ENCODE measurements at regions not wholly inside any gene's neighbourhood (a gene's known extent, or its start where the extent isn't known, plus 50 kb on each side); places are given as distances from the start of the nearest gene placed in this dataset.

DNA sequence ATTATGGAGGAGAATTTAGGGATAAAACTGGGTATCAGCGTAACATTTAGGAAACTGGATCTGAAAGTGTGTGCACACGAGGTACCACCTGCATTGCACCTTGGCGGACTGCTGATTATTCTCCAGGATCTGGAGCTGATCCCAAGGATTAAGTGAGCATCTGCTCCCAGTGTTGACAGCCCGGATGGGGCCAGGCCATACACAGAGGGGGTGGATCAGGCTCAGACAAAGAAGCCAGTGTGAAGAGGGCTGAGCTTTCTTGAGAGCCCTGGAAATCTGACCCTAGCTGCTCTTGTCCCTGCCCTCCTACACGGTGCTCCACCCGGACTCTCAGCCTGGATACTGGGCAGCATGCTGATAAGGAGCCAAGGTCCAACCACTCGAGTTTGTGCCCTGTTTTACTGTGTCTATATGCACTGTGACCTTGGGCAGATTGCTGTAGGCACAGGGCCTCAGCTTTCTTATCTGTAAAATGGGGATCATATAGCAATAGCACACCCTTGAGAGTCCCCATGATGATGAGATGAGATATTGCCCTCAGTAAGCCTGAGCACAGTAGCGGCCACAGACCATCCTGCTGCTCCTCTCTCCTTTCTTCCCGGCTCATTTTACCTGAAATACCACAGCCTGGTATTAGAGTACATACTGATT, 396.8 kb upstream of the CELF4 start (continued):
- TF ChIP-seq YY1 (IDR thresholded peaks at IDR 0.05) (no peak), GABPA (IDR thresholded peaks at IDR 0.05 in 1 of 2, conservative IDR thresholded peaks at IDR 0.05 in 1 of 2) (no peak)
- TF ChIP-seq, protein P1, sequence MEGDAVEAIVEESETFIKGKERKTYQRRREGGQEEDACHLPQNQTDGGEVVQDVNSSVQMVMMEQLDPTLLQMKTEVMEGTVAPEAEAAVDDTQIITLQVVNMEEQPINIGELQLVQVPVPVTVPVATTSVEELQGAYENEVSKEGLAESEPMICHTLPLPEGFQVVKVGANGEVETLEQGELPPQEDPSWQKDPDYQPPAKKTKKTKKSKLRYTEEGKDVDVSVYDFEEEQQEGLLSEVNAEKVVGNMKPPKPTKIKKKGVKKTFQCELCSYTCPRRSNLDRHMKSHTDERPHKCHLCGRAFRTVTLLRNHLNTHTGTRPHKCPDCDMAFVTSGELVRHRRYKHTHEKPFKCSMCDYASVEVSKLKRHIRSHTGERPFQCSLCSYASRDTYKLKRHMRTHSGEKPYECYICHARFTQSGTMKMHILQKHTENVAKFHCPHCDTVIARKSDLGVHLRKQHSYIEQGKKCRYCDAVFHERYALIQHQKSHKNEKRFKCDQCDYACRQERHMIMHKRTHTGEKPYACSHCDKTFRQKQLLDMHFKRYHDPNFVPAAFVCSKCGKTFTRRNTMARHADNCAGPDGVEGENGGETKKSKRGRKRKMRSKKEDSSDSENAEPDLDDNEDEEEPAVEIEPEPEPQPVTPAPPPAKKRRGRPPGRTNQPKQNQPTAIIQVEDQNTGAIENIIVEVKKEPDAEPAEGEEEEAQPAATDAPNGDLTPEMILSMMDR (IDR thresholded peaks at IDR 0.05; ENCODE audit: low read depth, low read length, missing input control) = no peak

DNA sequence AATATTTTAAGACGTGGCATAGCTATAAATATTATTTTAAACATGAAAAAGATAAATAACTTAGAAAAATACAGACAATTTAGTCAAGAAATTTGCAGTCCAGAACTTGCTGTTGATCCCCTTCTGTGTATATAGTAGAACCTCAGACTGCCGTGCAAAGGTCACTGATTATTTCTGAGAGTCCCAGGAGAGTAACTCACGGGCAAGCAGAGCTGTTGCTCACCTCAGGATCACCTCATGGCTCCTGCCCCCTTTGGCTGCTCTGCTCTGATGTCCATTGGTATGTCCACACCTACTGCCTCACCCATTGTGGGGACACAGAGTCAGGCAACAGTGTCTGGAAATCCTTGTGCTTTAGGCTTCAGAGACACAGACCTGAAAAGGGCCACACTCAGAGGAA, 392.9 kb upstream of the CELF4 start:
- H3K9ac ChIP-seq (ENCODE audit: low read depth in 1 of 2, low read length in 2 of 2) = no peak overlapping the region
- TF ChIP-seq, protein P2, sequence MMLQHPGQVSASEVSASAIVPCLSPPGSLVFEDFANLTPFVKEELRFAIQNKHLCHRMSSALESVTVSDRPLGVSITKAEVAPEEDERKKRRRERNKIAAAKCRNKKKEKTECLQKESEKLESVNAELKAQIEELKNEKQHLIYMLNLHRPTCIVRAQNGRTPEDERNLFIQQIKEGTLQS (IDR thresholded peaks at IDR 0.05) = no peak
- no peak for TF ChIP-seq HNF4G (IDR thresholded peaks at IDR 0.05)
- TF ChIP-seq NR2F2 (IDR thresholded peaks at IDR 0.05) = no peak
- no peak for TF ChIP-seq EGR1 (IDR thresholded peaks at IDR 0.05; ENCODE audit: low read depth in 2 of 2)
- no peak for TF ChIP-seq TAF1 (conservative IDR thresholded peaks at IDR 0.05)
- no peak for TF ChIP-seq JUND (IDR thresholded peaks at IDR 0.05)
- TF ChIP-seq, protein P1 (IDR thresholded peaks at IDR 0.05; ENCODE audit: low read depth, low read length, missing input control) = no peak
- TF ChIP-seq SP1 (IDR thresholded peaks at IDR 0.05) = no peak
- no peak for TF ChIP-seq RXRA (IDR thresholded peaks at IDR 0.05)
- no peak for TF ChIP-seq RAD21 (IDR thresholded peaks at IDR 0.05)
- H3K27me3 ChIP-seq (ENCODE audit: control insufficient read depth in 4 of 4, insufficient read depth in 4 of 4, low read length in 3 of 4) = no peaks in the 10 kb centered on the region
- peaks cover 0 to 9% (median 2%) of the 10 kb centered on the region in 4 donors for H3K9me3 ChIP-seq (ENCODE audit: control insufficient read depth in 4 of 4, low read length in 3 of 4)
- no peaks in the 10 kb centered on the region for H3K36me3 ChIP-seq (ENCODE audit: control insufficient read depth in 4 of 4, insufficient read depth in 3 of 4, low read depth in 1 of 4, low read length in 3 of 4)
- H3K4me1 ChIP-seq (ENCODE audit: control insufficient read depth in 4 of 4, insufficient read depth in 4 of 4, low read length in 3 of 4) = no peaks in the 10 kb centered on the region
- no peak overlapping the region for H3K4me3 ChIP-seq (ENCODE audit: low read depth in 1 of 3, low read length in 3 of 3)
- H3K27ac ChIP-seq (ENCODE audit: low read depth in 1 of 2, low read length in 2 of 2) = no peak overlapping the region
- no peak for DNase-seq (ENCODE audit: low spot score)
- 32% methylated on average over 3 of the region's 3 CpGs for WGBS

DNA sequence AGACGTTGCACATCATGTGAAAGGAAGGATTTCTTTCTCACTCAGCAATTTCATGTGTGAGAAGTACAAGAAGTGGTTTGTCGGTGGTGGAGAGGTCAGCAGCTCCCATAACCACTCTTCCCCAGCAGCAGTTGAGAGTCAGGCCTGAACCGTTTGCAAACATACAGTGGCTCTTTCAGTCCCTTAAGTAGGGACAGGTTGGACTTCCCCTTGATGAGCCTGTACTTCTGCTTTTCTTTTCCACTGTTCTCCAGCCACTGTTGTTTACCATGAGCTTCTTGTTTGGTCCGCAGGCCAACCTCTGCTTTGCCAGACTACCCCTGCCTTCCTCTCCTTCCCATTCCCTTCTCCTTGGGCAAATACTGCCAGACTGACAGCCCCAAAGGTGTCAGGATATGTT, 391.3 kb upstream of the CELF4 start:
- no peaks in the 10 kb centered on the region for H3K4me1 ChIP-seq (ENCODE audit: control insufficient read depth in 4 of 4, insufficient read depth in 4 of 4, low read length in 3 of 4)
- TF ChIP-seq, protein P3, sequence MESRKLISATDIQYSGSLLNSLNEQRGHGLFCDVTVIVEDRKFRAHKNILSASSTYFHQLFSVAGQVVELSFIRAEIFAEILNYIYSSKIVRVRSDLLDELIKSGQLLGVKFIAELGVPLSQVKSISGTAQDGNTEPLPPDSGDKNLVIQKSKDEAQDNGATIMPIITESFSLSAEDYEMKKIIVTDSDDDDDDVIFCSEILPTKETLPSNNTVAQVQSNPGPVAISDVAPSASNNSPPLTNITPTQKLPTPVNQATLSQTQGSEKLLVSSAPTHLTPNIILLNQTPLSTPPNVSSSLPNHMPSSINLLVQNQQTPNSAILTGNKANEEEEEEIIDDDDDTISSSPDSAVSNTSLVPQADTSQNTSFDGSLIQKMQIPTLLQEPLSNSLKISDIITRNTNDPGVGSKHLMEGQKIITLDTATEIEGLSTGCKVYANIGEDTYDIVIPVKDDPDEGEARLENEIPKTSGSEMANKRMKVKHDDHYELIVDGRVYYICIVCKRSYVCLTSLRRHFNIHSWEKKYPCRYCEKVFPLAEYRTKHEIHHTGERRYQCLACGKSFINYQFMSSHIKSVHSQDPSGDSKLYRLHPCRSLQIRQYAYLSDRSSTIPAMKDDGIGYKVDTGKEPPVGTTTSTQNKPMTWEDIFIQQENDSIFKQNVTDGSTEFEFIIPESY (IDR thresholded peaks at IDR 0.05) = no peak
- TF ChIP-seq TAF1 (conservative IDR thresholded peaks at IDR 0.05) = no peak
- 61% methylated on average over 4 of the region's 4 CpGs for WGBS
- H3K4me3 ChIP-seq (ENCODE audit: low read depth in 1 of 3, low read length in 3 of 3) = no peak overlapping the region
- H3K36me3 ChIP-seq (ENCODE audit: control insufficient read depth in 4 of 4, insufficient read depth in 3 of 4, low read depth in 1 of 4, low read length in 3 of 4) = no peaks in the 10 kb centered on the region
- no peak overlapping the region for H3K9ac ChIP-seq (ENCODE audit: low read depth in 1 of 2, low read length in 2 of 2)
- H3K9me3 ChIP-seq (ENCODE audit: control insufficient read depth in 4 of 4, low read length in 3 of 4) = peaks cover 0 to 9% (median 6%) of the 10 kb centered on the region in 4 donors
- no peaks in the 10 kb centered on the region for H3K27me3 ChIP-seq (ENCODE audit: control insufficient read depth in 4 of 4, insufficient read depth in 4 of 4, low read length in 3 of 4)
- no peak for DNase-seq (ENCODE audit: low spot score)
- no peak overlapping the region for H3K27ac ChIP-seq (ENCODE audit: low read depth in 1 of 2, low read length in 2 of 2)

Measured in liver (tissue), 8 donors.